HEK293 (cell line): ENCODE measurements at regions not wholly inside any gene's neighbourhood (a gene's known extent, or its start where the extent isn't known, plus 50 kb on each side); places are given as distances from the start of the nearest gene placed in this dataset.

Source experiments
- ATF2 ChIP-seq: fragments of 450-650 bp; formaldehyde crosslinking; IDR thresholded peaks from 2 replicates; pipeline ENCODE4 v1.5.1; 2016; ENCODE audit warnings: missing biosample characterization, missing genetic modification characterization, low read depth
- CTCF ChIP-seq: fragments of 450-650 bp; formaldehyde crosslinking; IDR thresholded peaks from 2 replicates; pipeline ENCODE4 v1.5.1; 2016; ENCODE audit warnings: missing biosample characterization, missing genetic modification characterization
- HOXD13 ChIP-seq: sonication (generic); formaldehyde crosslinking; IDR thresholded peaks from 2 replicates; pipeline ENCODE4 v1.8.0; 2022; ENCODE audit warnings: missing genetic modification reagents, borderline replicate concordance
- REST ChIP-seq: fragments of 450-650 bp; formaldehyde crosslinking; IDR thresholded peaks from 2 replicates; pipeline ENCODE4 v1.5.1; 2016; ENCODE audit warnings: missing biosample characterization, missing genetic modification characterization
- ZEB2 ChIP-seq: fragments of 450-650 bp; formaldehyde crosslinking; IDR thresholded peaks from 2 replicates; pipeline ENCODE4 v1.5.1; 2016; ENCODE audit warnings: missing biosample characterization, missing genetic modification characterization
- ZIC2 ChIP-seq: fragments of 450-650 bp; formaldehyde crosslinking; IDR thresholded peaks from 2 replicates; pipeline ENCODE4 v1.5.1; 2016; ENCODE audit warnings: missing biosample characterization, missing genetic modification characterization
- ZNF350 ChIP-seq: fragments of 450-650 bp; formaldehyde crosslinking; IDR thresholded peaks from 2 replicates; pipeline ENCODE4 v1.5.0; 2017; ENCODE audit warnings: missing biosample characterization, mild to moderate bottlenecking, missing genetic modification characterization
- ZNF518A ChIP-seq: fragments of 450-650 bp; formaldehyde crosslinking; conservative IDR thresholded peaks from 2 replicates; pipeline ENCODE4 v1.5.1; 2016; ENCODE audit warnings: low read depth, missing biosample characterization, missing genetic modification characterization
- ZNF580 ChIP-seq: fragments of 450-650 bp; formaldehyde crosslinking; IDR thresholded peaks from 2 replicates; pipeline ENCODE4 v1.5.1; 2016; ENCODE audit warnings: missing biosample characterization, missing genetic modification characterization

GRCh38 chr3:165658027-165658426, 179.2 kb downstream of the BCHE start:
- TF ChIP-seq ZNF518A (tag by site-specific recombination) = no peak
- TF ChIP-seq CTCF (tag by site-specific recombination) = no peak
- TF ChIP-seq ATF2 = no peak
- no peak for TF ChIP-seq ZIC2 (tag by site-specific recombination)
- no peak for TF ChIP-seq ZNF580
- no peak for TF ChIP-seq ZNF350 (tag by site-specific recombination)
- TF ChIP-seq HOXD13 (CRISPR knock-in tag) = no peak
- no peak for TF ChIP-seq ZEB2 (tag by site-specific recombination)
- no peak for TF ChIP-seq REST (tag by site-specific recombination)
